H9 (cell line): ENCODE measurements at regions not wholly inside any gene's neighbourhood (a gene's known extent, or its start where the extent isn't known, plus 50 kb on each side); places are given as distances from the start of the nearest gene placed in this dataset.

Experiments
- DNase-seq: peaks from one replicate; pipeline ENCODE4 v3.0.0-alpha.2; 2017
- H2AFZ ChIP-seq: one replicate; pipeline ENCODE4 v1.6.1; 2013; ENCODE audit warnings: mild to moderate bottlenecking, low read length, control low read depth, moderate library complexity
- H2AK5ac ChIP-seq: 2 replicates; pipeline ENCODE4 v1.6.1; 2013; ENCODE audit warnings: low read length, control low read depth, mixed read lengths; ENCODE audit not compliant: insufficient read length
- H2BK120ac ChIP-seq: one replicate; pipeline ENCODE4 v1.6.1; 2013; ENCODE audit warnings: low read depth, mild to moderate bottlenecking, low read length, control low read depth, inconsistent platforms; ENCODE audit not compliant: poor library complexity, severe bottlenecking
- H2BK12ac ChIP-seq: 2 replicates; pipeline ENCODE4 v1.6.1; 2013; ENCODE audit warnings: low read length, control low read depth, mixed read lengths, low read depth; ENCODE audit not compliant: insufficient read length
- H2BK15ac ChIP-seq: 2 replicates; pipeline ENCODE4 v1.6.1; 2013; ENCODE audit warnings: low read depth, low read length, control low read depth
- H2BK20ac ChIP-seq: one replicate; pipeline ENCODE4 v1.6.1; 2013; ENCODE audit warnings: low read depth, mild to moderate bottlenecking, low read length, control low read depth, inconsistent platforms; ENCODE audit not compliant: poor library complexity, severe bottlenecking
- H2BK5ac ChIP-seq: 2 replicates; pipeline ENCODE4 v1.6.1; 2013; ENCODE audit warnings: low read length, control low read depth, mixed read lengths; ENCODE audit not compliant: insufficient read length
- H3K14ac ChIP-seq: 2 replicates; pipeline ENCODE4 v1.6.1; 2013; ENCODE audit warnings: low read length, control low read depth; ENCODE audit not compliant: insufficient read depth
- H3K18ac ChIP-seq: 2 replicates; pipeline ENCODE4 v1.6.1; 2013; ENCODE audit warnings: low read depth, mild to moderate bottlenecking, mixed read lengths, low read length, control low read depth; ENCODE audit not compliant: insufficient read length
- H3K23ac ChIP-seq: 2 replicates; pipeline ENCODE4 v1.6.1; 2013; ENCODE audit warnings: low read length, control low read depth, mixed read lengths, low read depth; ENCODE audit not compliant: insufficient read length
- H3K23me2 ChIP-seq: 2 replicates; pipeline ENCODE4 v1.6.1; 2013; ENCODE audit warnings: low read depth, mild to moderate bottlenecking, mixed read lengths, low read length, control low read depth; ENCODE audit not compliant: insufficient read length, poor library complexity, severe bottlenecking
- H3K27ac ChIP-seq: 2 replicates; pipeline ENCODE4 v1.5.1; 2013; ENCODE audit warnings: low read length, control low read depth, mixed read lengths, low read depth; ENCODE audit not compliant: insufficient read length
- H3K27me3 ChIP-seq: 2 replicates; pipeline ENCODE4 v1.6.1; 2013; ENCODE audit warnings: low read length, control low read depth, inconsistent platforms; ENCODE audit not compliant: insufficient read depth
- H3K4ac ChIP-seq: 2 replicates; pipeline ENCODE4 v1.6.1; 2013; ENCODE audit warnings: low read depth, mild to moderate bottlenecking, control low read depth, inconsistent platforms, low read length, moderate library complexity
- H3K4me1 ChIP-seq: 2 replicates; pipeline ENCODE4 v1.6.1; 2013; ENCODE audit warnings: low read length, control low read depth, inconsistent platforms; ENCODE audit not compliant: insufficient read depth
- H3K4me2 ChIP-seq: 2 replicates; pipeline ENCODE4 v1.6.1; 2013; ENCODE audit warnings: low read length, control low read depth, mixed read lengths; ENCODE audit not compliant: insufficient read length, insufficient read depth
- H3K56ac ChIP-seq: 2 replicates; pipeline ENCODE4 v1.6.1; 2013; ENCODE audit warnings: low read depth, mild to moderate bottlenecking, mixed read lengths, low read length, control low read depth; ENCODE audit not compliant: insufficient read length
- H3K79me1 ChIP-seq: 2 replicates; pipeline ENCODE4 v1.6.1; 2013; ENCODE audit warnings: low read depth, mild to moderate bottlenecking, moderate library complexity, low read length, control low read depth, inconsistent platforms; ENCODE audit not compliant: insufficient read depth, poor library complexity, severe bottlenecking
- H3K79me2 ChIP-seq: 2 replicates; pipeline ENCODE4 v1.6.1; 2013; ENCODE audit warnings: low read length, control low read depth, inconsistent platforms; ENCODE audit not compliant: insufficient read depth
- H3K9ac ChIP-seq: 2 replicates; pipeline ENCODE4 v1.6.1; 2013; ENCODE audit warnings: low read length, control low read depth, mixed read lengths; ENCODE audit not compliant: insufficient read length; ENCODE audit errors: extremely low read depth
- H3K9me3 ChIP-seq: one replicate; pipeline ENCODE4 v1.6.1; 2013; ENCODE audit warnings: low read depth, low read length, inconsistent platforms; ENCODE audit not compliant: control insufficient read depth
- H3T11ph ChIP-seq: one replicate; pipeline ENCODE4 v1.6.1; 2013; ENCODE audit warnings: mild to moderate bottlenecking, low read length, control low read depth, inconsistent platforms
- H4K20me1 ChIP-seq: one replicate; pipeline ENCODE4 v1.6.1; 2013; ENCODE audit not compliant: control insufficient read depth, insufficient read length, insufficient read depth
- H4K5ac ChIP-seq: 2 replicates; pipeline ENCODE4 v1.6.1; 2013; ENCODE audit warnings: low read depth, mild to moderate bottlenecking, mixed read lengths, low read length, control low read depth; ENCODE audit not compliant: insufficient read length
- H4K8ac ChIP-seq: replicated peaks from 2 replicates; pipeline ENCODE4 v1.6.1; 2013; ENCODE audit warnings: low read length, control low read depth, mixed read lengths, low read depth; ENCODE audit not compliant: insufficient read length
- H4K91ac ChIP-seq: 2 replicates; pipeline ENCODE4 v1.6.1; 2013; ENCODE audit warnings: low read depth, mild to moderate bottlenecking, moderate library complexity, mixed read lengths, low read length, control low read depth; ENCODE audit not compliant: insufficient read length
- H3K27ac Mint-ChIP-seq, 3 experiments: 2 replicates in 2 of 3; 3 replicates in 1 of 3; pipeline ENCODE4 v1.8.0; 2020 to 2021; ENCODE audit warnings: mixed read lengths in 3 of 3, mild to moderate bottlenecking in 1 of 3, moderate library complexity in 1 of 3
- H3K27me3 Mint-ChIP-seq: 2 replicates; pipeline ENCODE4 v1.8.0; 2021; ENCODE audit warnings: low read depth, mild to moderate bottlenecking, moderate library complexity, mixed read lengths
- H3K36me3 Mint-ChIP-seq, 3 experiments: 2 replicates in 2 of 3; 3 replicates in 1 of 3; pipeline ENCODE4 v1.8.0; 2020 to 2021; ENCODE audit warnings: low read depth in 3 of 3, mixed read lengths in 3 of 3; ENCODE audit not compliant: insufficient read depth in 1 of 3
- H3K4me1 Mint-ChIP-seq, 2 experiments: 2 replicates each; pipeline ENCODE4 v1.8.0; 2020; ENCODE audit warnings: mixed read lengths in 2 of 2
- H3K4me3 Mint-ChIP-seq, 2 experiments: 2 replicates in 1 of 2; 3 replicates in 1 of 2; pipeline ENCODE4 v1.8.0; 2020 to 2021; ENCODE audit warnings: mild to moderate bottlenecking in 2 of 2, mixed read lengths in 2 of 2, moderate library complexity in 1 of 2
- H3K9me3 Mint-ChIP-seq, 2 experiments: 2 replicates in 1 of 2; 3 replicates in 1 of 2; pipeline ENCODE4 v1.8.0; 2020; ENCODE audit warnings: mild to moderate bottlenecking in 2 of 2, mixed read lengths in 2 of 2, moderate library complexity in 1 of 2
- WGBS: extraction: QIAGEN DNeasy Blood & Tissue Kit; methylation state at CpG from one replicate; pipeline ENCODE4 v1.1.7; 2013; ENCODE audit warnings: missing lambda C conversion rate, low lambda C conversion rate, mixed read lengths; ENCODE audit not compliant: insufficient read length; ENCODE audit errors: extremely low coverage; 5-methylcytosine and 5-hydroxymethylcytosine counted together
- TF ChIP-seq, protein P1 (sequence below): fragments of 200-600 bp; sonication (generic); conservative IDR thresholded peaks from 3 replicates; pipeline ENCODE4 v1.8.0; 2021; ENCODE audit warnings: antibody characterized with exemption, mild to moderate bottlenecking

DNA sequence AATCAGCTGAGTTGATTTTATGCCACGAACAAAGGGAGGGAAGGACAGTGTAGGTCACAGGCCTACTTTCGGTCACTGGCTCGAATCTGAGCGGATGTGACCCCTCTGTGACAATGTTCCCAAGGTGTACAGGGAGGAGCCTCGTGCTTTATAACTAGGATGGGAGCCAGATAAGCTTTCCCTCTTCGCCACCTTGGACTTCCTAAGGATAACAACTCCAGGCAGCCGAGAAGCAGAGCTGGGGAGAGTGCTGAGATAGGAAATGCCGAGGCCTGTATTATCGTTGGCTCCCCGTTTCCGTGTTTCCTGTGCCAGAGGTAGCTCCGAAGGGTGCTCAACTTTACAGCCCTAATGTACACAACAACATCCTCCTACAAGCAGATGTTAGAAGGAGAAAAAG is 217.8 kb upstream of the IRX3 start:
- Histone ChIP-seq H3K9me3 (no peaks in the 10 kb centered on the region), H3K4ac (no peak overlapping the region), H3T11ph (no peak overlapping the region), H3K27me3 (no peaks in the 10 kb centered on the region), H3K23ac (no peak overlapping the region), H3K18ac (no peak overlapping the region), H2AK5ac (no peak overlapping the region), H3K4me1 (peaks cover 4% of the 10 kb centered on the region), H2BK120ac (no peak overlapping the region), H2BK5ac (no peak overlapping the region), H2BK12ac (no peak overlapping the region), H4K8ac (no peak overlapping the region), H3K56ac (no peak overlapping the region), H4K20me1 (no peaks in the 10 kb centered on the region), H3K27ac (no peak overlapping the region), H3K14ac (0 out of 2 replicates have a peak overlapping the region, but pooled peaks have one; percentile 0), H2BK20ac (no peak overlapping the region), H3K79me1 (no peaks in the 10 kb centered on the region), H3K4me2 (peak overlapping the region; percentile 36), H2AFZ (no peak overlapping the region), H2BK15ac (no peak overlapping the region), H3K9ac (no peak overlapping the region), H3K23me2 (peaks cover 2% of the 10 kb centered on the region), H4K5ac (no peak overlapping the region), H4K91ac (no peak overlapping the region), H3K79me2 (no peaks in the 10 kb centered on the region)
- Mint-ChIP-seq H3K9me3 (no peaks in the 10 kb centered on the region; a peak in 1 of 5 replicates), H3K4me1 (peaks cover 48 to 58% of the 10 kb centered on the region in 2 experiments), H3K27ac (peak overlapping the region in 1 of 3 experiments; percentile 26; a peak in 2 of 7 replicates), H3K27me3 (peaks cover 5% of the 10 kb centered on the region), H3K4me3 (0 out of 5 replicates have a peak overlapping the region, but pooled peaks of 1 of the 2 experiments have one; percentile 22), H3K36me3 (peaks cover 0 to 2% (median 0%) of the 10 kb centered on the region in 3 experiments; a peak in 1 of 7 replicates)
- TF ChIP-seq, protein P1, sequence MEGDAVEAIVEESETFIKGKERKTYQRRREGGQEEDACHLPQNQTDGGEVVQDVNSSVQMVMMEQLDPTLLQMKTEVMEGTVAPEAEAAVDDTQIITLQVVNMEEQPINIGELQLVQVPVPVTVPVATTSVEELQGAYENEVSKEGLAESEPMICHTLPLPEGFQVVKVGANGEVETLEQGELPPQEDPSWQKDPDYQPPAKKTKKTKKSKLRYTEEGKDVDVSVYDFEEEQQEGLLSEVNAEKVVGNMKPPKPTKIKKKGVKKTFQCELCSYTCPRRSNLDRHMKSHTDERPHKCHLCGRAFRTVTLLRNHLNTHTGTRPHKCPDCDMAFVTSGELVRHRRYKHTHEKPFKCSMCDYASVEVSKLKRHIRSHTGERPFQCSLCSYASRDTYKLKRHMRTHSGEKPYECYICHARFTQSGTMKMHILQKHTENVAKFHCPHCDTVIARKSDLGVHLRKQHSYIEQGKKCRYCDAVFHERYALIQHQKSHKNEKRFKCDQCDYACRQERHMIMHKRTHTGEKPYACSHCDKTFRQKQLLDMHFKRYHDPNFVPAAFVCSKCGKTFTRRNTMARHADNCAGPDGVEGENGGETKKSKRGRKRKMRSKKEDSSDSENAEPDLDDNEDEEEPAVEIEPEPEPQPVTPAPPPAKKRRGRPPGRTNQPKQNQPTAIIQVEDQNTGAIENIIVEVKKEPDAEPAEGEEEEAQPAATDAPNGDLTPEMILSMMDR, result no peak
- no CpG with 5 or more reads among the region's 12 CpGs for WGBS
- no peak for DNase-seq
